ENCODE measurements at regions not wholly inside any gene's neighbourhood (a gene's known extent, or its start where the extent isn't known, plus 50 kb on each side); places are given as distances from the start of the nearest gene placed in this dataset.
A peak's percentile ranks its signal among the peaks of the same experiment; 100 is the strongest.

DNA sequence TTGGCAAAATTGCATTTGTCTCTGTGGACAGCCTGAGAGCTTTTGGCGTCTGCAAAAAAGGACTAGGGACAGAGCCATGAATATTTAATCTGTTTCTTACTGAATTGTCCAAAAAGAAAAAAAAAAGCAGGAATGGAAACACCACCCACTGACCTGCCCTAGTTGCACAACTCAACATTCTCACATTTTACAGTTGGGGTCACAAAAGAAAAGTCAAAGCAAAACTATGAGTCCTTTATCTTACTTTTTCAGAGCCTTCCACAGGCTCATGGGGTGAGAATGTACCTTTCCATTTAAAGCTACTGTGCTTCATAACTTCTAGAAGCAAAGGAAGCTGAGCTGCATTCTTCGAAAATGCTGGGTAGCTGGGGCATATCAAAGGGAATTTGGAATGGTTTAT, 225.7 kb downstream of the FAM76B start:
- TF ChIP-seq POLR2A (IDR thresholded peaks at IDR 0.05), result no peak
- TF ChIP-seq, protein P1, sequence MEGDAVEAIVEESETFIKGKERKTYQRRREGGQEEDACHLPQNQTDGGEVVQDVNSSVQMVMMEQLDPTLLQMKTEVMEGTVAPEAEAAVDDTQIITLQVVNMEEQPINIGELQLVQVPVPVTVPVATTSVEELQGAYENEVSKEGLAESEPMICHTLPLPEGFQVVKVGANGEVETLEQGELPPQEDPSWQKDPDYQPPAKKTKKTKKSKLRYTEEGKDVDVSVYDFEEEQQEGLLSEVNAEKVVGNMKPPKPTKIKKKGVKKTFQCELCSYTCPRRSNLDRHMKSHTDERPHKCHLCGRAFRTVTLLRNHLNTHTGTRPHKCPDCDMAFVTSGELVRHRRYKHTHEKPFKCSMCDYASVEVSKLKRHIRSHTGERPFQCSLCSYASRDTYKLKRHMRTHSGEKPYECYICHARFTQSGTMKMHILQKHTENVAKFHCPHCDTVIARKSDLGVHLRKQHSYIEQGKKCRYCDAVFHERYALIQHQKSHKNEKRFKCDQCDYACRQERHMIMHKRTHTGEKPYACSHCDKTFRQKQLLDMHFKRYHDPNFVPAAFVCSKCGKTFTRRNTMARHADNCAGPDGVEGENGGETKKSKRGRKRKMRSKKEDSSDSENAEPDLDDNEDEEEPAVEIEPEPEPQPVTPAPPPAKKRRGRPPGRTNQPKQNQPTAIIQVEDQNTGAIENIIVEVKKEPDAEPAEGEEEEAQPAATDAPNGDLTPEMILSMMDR (IDR thresholded peaks at IDR 0.05), result no peak
- TF ChIP-seq POLR2AphosphoS5 (IDR thresholded peaks at IDR 0.05; ENCODE audit: insufficient read depth in 1 of 2, low read depth in 1 of 2), result no peak
- intact Hi-C loops (cut with DNase I), result no loop called here

DNA sequence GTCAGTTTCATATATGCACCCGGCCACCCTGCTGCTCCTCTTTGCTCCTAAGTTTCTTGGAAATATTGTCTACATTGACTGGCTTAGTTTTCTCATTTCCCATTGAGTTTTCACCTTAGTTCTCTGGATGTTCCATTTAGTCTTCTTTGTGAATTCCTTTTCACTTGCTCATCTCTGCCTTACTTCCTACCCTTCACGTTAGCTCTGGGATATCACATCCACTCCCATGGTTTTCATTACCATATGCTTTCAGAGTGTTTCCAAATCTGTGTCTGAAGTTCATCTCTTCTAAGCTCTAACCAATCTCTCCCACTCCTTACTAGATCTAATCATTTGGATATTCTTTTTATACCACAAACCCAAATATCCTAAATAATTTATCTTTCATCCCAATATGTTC, 226.4 kb downstream of the FAM76B start:
- peaks cover 32% of the 10 kb centered on the region for H3K4me1 ChIP-seq
- intact Hi-C loops (cut with DNase I), result no loop called here
- no peaks in the 10 kb centered on the region for H3K27me3 ChIP-seq
- H3K27ac ChIP-seq, result no peak overlapping the region
- H3K36me3 ChIP-seq, result no peaks in the 10 kb centered on the region
- DNase-seq (ENCODE audit: extremely low spot score in 2 of 2), result no peak
- no peak overlapping the region for H3K4me3 ChIP-seq
- TF ChIP-seq POLR2A (IDR thresholded peaks at IDR 0.05) (no peak), POLR2AphosphoS5 (IDR thresholded peaks at IDR 0.05; ENCODE audit: insufficient read depth in 1 of 2, low read depth in 1 of 2) (no peak)
- TF ChIP-seq, protein P1 (IDR thresholded peaks at IDR 0.05), result no peak
- no peaks in the 10 kb centered on the region for H3K9me3 ChIP-seq

More for the DNA sequence above, 225.7 kb downstream of the FAM76B start:
- peaks cover 32% of the 10 kb centered on the region for H3K4me1 ChIP-seq
- H3K4me3 ChIP-seq, result no peak overlapping the region
- H3K9me3 ChIP-seq, result no peaks in the 10 kb centered on the region
- H3K27me3 ChIP-seq, result no peaks in the 10 kb centered on the region
- H3K36me3 ChIP-seq, result no peaks in the 10 kb centered on the region
- H3K27ac ChIP-seq, result no peak overlapping the region
- DNase-seq (ENCODE audit: extremely low spot score in 2 of 2), result no peak

DNA sequence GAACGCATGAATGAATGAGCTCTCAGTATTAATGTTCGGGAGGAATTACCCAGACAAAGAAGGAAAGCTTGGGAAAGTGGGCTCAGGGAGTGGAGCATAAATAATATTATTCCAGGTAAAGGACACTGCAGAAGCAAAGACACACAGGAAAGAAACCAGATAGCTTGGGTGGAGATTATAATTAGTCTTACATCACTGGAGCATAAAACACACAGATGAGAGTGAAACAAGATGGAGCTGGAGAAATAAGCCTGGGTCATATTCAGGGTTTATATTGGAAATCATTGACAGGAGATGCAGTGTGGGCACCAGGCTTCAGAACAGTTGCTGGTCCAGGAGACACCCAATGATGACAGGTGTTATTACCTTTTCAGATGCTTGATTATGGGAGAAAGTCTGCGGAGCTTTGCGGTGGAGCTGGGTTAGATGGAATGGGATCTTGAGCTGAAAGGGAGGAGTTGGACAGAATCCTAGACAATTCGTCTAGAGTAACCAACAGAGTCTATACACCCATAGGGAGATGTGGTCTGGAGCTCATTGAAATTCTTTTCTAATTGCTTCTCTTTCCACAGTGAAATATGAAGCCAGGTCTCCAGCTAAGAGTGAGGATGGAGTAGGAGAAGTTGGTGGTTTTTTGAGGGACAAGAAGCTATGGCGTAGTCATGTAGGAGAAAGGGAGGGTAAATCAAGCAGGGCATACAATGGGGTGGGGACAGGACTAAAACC, 227.2 kb downstream of the FAM76B start:
- no peak overlapping the region for H3K4me3 ChIP-seq
- intact Hi-C loops (cut with DNase I), result no loop called here

DNA sequence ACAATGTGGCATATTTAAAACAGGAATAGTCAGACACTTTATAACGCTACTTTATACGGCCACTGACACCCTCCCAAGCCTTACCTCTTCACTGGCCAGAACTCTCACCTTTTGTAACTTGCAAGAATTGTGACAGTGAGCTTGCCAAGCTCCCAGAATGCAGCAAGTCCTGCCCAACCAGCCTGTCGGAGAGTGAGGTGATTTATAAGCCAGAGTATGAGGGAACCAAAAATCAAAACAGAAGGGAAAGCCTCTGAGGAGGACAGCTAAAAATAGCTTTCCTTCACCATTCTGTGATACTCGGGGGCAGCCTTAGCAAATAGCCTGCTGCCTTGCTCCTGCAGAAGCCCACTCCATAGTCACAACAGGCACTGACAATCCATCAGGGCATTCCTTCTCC, 229.7 kb downstream of the FAM76B start:
- TF ChIP-seq POLR2AphosphoS5 (IDR thresholded peaks at IDR 0.05; ENCODE audit: insufficient read depth in 1 of 2, low read depth in 1 of 2) (peak in 1 of 2 donors; percentile 75), POLR2A (IDR thresholded peaks at IDR 0.05) (no peak)
- intact Hi-C loops (cut with DNase I), result no loop called here
- Histone ChIP-seq H3K27me3 (no peaks in the 10 kb centered on the region), H3K4me1 (peaks cover 34% of the 10 kb centered on the region), H3K9me3 (no peaks in the 10 kb centered on the region), H3K4me3 (no peak overlapping the region), H3K27ac (no peak overlapping the region), H3K36me3 (no peaks in the 10 kb centered on the region)
- no peak for DNase-seq (ENCODE audit: extremely low spot score in 2 of 2)

More for the DNA sequence above, 227.2 kb downstream of the FAM76B start:
- TF ChIP-seq, protein P1 (IDR thresholded peaks at IDR 0.05), result no peak
- TF ChIP-seq POLR2AphosphoS5 (IDR thresholded peaks at IDR 0.05; ENCODE audit: insufficient read depth in 1 of 2, low read depth in 1 of 2) (no peak), POLR2A (IDR thresholded peaks at IDR 0.05) (no peak)
- H3K9me3 ChIP-seq, result no peaks in the 10 kb centered on the region
- H3K36me3 ChIP-seq, result no peaks in the 10 kb centered on the region
- no peaks in the 10 kb centered on the region for H3K27me3 ChIP-seq
- no peak for DNase-seq (ENCODE audit: extremely low spot score in 2 of 2)
- peaks cover 32% of the 10 kb centered on the region for H3K4me1 ChIP-seq
- no peak overlapping the region for H3K27ac ChIP-seq

DNA sequence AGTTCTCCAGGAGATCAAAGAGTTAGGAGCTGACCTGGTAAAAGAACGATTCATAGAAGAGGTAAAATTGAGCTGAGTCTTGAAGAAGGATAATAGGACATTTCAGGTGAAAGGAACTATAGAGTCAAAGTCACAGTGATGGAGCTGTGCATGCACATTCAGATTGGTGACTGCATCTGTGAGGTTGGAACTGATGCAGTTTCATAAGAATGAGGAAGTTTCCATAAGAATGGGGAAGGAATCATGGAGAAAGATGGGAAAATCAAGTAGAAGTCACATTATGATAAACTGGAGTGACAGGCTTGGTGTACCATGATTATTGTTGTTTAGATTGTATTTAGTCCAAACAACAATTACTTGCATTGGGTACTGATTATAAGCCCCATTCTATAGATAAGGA, 232.2 kb downstream of the FAM76B start:
- no peak for DNase-seq (ENCODE audit: extremely low spot score in 2 of 2)
- Histone ChIP-seq H3K27ac (peak overlapping the region; percentile 36), H3K9me3 (no peaks in the 10 kb centered on the region), H3K36me3 (no peaks in the 10 kb centered on the region), H3K27me3 (no peaks in the 10 kb centered on the region), H3K4me1 (peaks cover 27% of the 10 kb centered on the region), H3K4me3 (no peak overlapping the region)
- intact Hi-C loops (cut with DNase I), result no loop called here
- TF ChIP-seq POLR2A (IDR thresholded peaks at IDR 0.05), result no peak
- TF ChIP-seq POLR2AphosphoS5 (IDR thresholded peaks at IDR 0.05; ENCODE audit: insufficient read depth in 1 of 2, low read depth in 1 of 2), result no peak
- TF ChIP-seq, protein P1 (IDR thresholded peaks at IDR 0.05), result no peak
